EL (cell line): ENCODE measurements at regions not wholly inside any gene's neighbourhood (a gene's known extent, or its start where the extent isn't known, plus 50 kb on each side); places are given as distances from the start of the nearest gene placed in this dataset.

Experiments used
- DNase-seq: peaks from one replicate; pipeline ENCODE4 v3.0.0-alpha.2; 2016

- no peak for DNase-seq
These were observed 49.7 kb downstream of the KLF12 start for GRCh38 chr13:74084375-74084935.

- no peak for DNase-seq
These were observed 51.5 kb downstream of the KLF12 start for GRCh38 chr13:74082741-74083160.

GRCh38 chr13:74080762-74081161, 53.4 kb downstream of the KLF12 start:
- no peak for DNase-seq

- DNase-seq, result peak; percentile 12
These were observed 56.4 kb downstream of the KLF12 start for GRCh38 chr13:74077792-74078191.

GRCh38 chr13:74077375-74077774, 56.8 kb downstream of the KLF12 start:
- DNase-seq, result no peak

- peak; percentile 63 for DNase-seq
These were observed 59.5 kb downstream of the KLF12 start for GRCh38 chr13:74074723-74075122.

- no peak for DNase-seq
These were observed 60.9 kb downstream of the KLF12 start for GRCh38 chr13:74073274-74073673.

- no peak for DNase-seq
These were observed 63.7 kb downstream of the KLF12 start for GRCh38 chr13:74070513-74070912.

- no peak for DNase-seq
These were observed 64.1 kb downstream of the KLF12 start for GRCh38 chr13:74070065-74070464.

- DNase-seq, result no peak
These were observed 65.7 kb downstream of the KLF12 start for GRCh38 chr13:74068471-74068870.

- DNase-seq, result peak; percentile 50
These were observed 66.4 kb downstream of the KLF12 start for GRCh38 chr13:74067818-74068217.

GRCh38 chr13:74066937-74067336, 67.3 kb downstream of the KLF12 start:
- no peak for DNase-seq

GRCh38 chr13:74064805-74065312, 69.3 kb downstream of the KLF12 start:
- peak; percentile 12 for DNase-seq

- DNase-seq, result no peak
These were observed 70.6 kb downstream of the KLF12 start for GRCh38 chr13:74063533-74064100.

GRCh38 chr13:74062933-74063332, 71.3 kb downstream of the KLF12 start:
- DNase-seq, result peak; percentile 11

- peak; percentile 66 for DNase-seq
These were observed 72.1 kb downstream of the KLF12 start for GRCh38 chr13:74061926-74062595.

GRCh38 chr13:74056801-74057542, 77.2 kb downstream of the KLF12 start:
- no peak for DNase-seq

- DNase-seq, result no peak
These were observed 81.7 kb downstream of the KLF12 start for GRCh38 chr13:74052402-74052928.

- no peak for DNase-seq
These were observed 85.4 kb downstream of the KLF12 start for GRCh38 chr13:74048756-74049155.

- DNase-seq, result peak; percentile 53
These were observed 86.1 kb downstream of the KLF12 start for GRCh38 chr13:74047931-74048600.

GRCh38 chr13:74046431-74046830, 87.8 kb downstream of the KLF12 start:
- no peak for DNase-seq

GRCh38 chr13:74045583-74045982, 88.6 kb downstream of the KLF12 start:
- DNase-seq, result no peak

- no peak for DNase-seq
These were observed 91.0 kb downstream of the KLF12 start for GRCh38 chr13:74043237-74043636.
